ENCODE measurements at regions not wholly inside any gene's neighbourhood (a gene's known extent, or its start where the extent isn't known, plus 50 kb on each side); places are given as distances from the start of the nearest gene placed in this dataset.
"Not testable (repeated sequence)": the region's sequence is repeated elsewhere in the genome, so short reads cannot be mapped to it uniquely, and the experiment has no call there.

GRCh38 chr17:26981845-26982425 is 312.0 kb upstream of the WSB1 start:
- peaks cover 0 to 13% (median 4%) of the 10 kb centered on the region in 4 donors for H3K9me3 ChIP-seq
- 92 to 96% (median 93%) methylated on average over 28 to 30 of the region's 30 CpGs for WGBS, 5 donors
- H3K36me3 ChIP-seq; intact Hi-C loops (cut with DNase I; ENCODE audit: low total_unique reads); H3K4me1 ChIP-seq; H3K27ac ChIP-seq; H3K4me3 ChIP-seq; DNase-seq; H3K27me3 ChIP-seq: not testable (repeated sequence)

- H3K4me3 ChIP-seq; intact Hi-C loops (cut with DNase I; ENCODE audit: low total_unique reads); DNase-seq; H3K27ac ChIP-seq; H3K27me3 ChIP-seq; H3K36me3 ChIP-seq; H3K4me1 ChIP-seq: not testable (repeated sequence)
- 77 to 84% (median 82%) methylated on average over 3 of the region's 3 CpGs for WGBS, 5 donors
- H3K9me3 ChIP-seq = peaks cover 0 to 13% (median 4%) of the 10 kb centered on the region in 4 donors
Observed at GRCh38 chr17:26982563-26982962, 311.4 kb upstream of the WSB1 start.

- WGBS, 5 donors = 62 to 67% (median 66%) methylated on average over 3 of the region's 3 CpGs
- H3K27me3 ChIP-seq; H3K27ac ChIP-seq; H3K36me3 ChIP-seq; H3K9me3 ChIP-seq; H3K4me3 ChIP-seq; H3K4me1 ChIP-seq; intact Hi-C loops (cut with DNase I; ENCODE audit: low total_unique reads); DNase-seq: not testable (repeated sequence)
Observed at GRCh38 chr17:26987851-26988250, 306.1 kb upstream of the WSB1 start.

- H3K4me3 ChIP-seq; H3K36me3 ChIP-seq; intact Hi-C loops (cut with DNase I; ENCODE audit: low total_unique reads); H3K27ac ChIP-seq; H3K27me3 ChIP-seq; H3K4me1 ChIP-seq; DNase-seq: not testable (repeated sequence)
- peaks cover 0 to 17% (median 2%) of the 10 kb centered on the region in 4 donors for H3K9me3 ChIP-seq
- 71 to 85% (median 75%) methylated on average over 6 of the region's 6 CpGs for WGBS, 5 donors
Observed at GRCh38 chr17:26994648-26995047, 299.3 kb upstream of the WSB1 start.

- H3K27me3 ChIP-seq; H3K27ac ChIP-seq; H3K4me3 ChIP-seq; intact Hi-C loops (cut with DNase I; ENCODE audit: low total_unique reads); H3K4me1 ChIP-seq; H3K36me3 ChIP-seq; DNase-seq: not testable (repeated sequence)
- H3K9me3 ChIP-seq = peaks cover 0 to 17% (median 2%) of the 10 kb centered on the region in 4 donors
- WGBS, 5 donors = 60 to 68% (median 66%) methylated on average over 5 to 7 of the region's 7 CpGs
Observed at GRCh38 chr17:26996146-26996916, 297.6 kb upstream of the WSB1 start.

GRCh38 chr17:27007734-27008531 is 286.0 kb upstream of the WSB1 start:
- intact Hi-C loops (cut with DNase I; ENCODE audit: low total_unique reads); H3K4me3 ChIP-seq; H3K27me3 ChIP-seq; H3K27ac ChIP-seq; DNase-seq; H3K4me1 ChIP-seq; H3K36me3 ChIP-seq: not testable (repeated sequence)
- 57 to 73% (median 64%) methylated on average over 4 of the region's 4 CpGs for WGBS, 5 donors
- peaks cover 0 to 23% (median 6%) of the 10 kb centered on the region in 4 donors for H3K9me3 ChIP-seq

- Histone ChIP-seq H3K4me1 (no peaks in the 10 kb centered on the region), H3K4me3 (no peak overlapping the region), H3K27ac (no peak overlapping the region), H3K27me3 (no peaks in the 10 kb centered on the region), H3K36me3 (no peaks in the 10 kb centered on the region), H3K9me3 (peaks cover 0 to 23% (median 6%) of the 10 kb centered on the region in 4 donors)
- WGBS, 5 donors = 78 to 91% (median 82%) methylated on average over 12 to 14 of the region's 14 CpGs
- TF ChIP-seq POLR2A (IDR thresholded peaks at IDR 0.05) = no peak
- TF ChIP-seq POLR2AphosphoS5 (IDR thresholded peaks at IDR 0.05) = no peak
- TF ChIP-seq CTCF (IDR thresholded peaks at IDR 0.05) = no peak
- TF ChIP-seq EP300 (IDR thresholded peaks at IDR 0.05) = no peak
- intact Hi-C loops (cut with DNase I; ENCODE audit: low total_unique reads) = no loop called here
- DNase-seq = no peak
Observed at GRCh38 chr17:27009087-27009486, 284.8 kb upstream of the WSB1 start.

GRCh38 chr17:27010138-27010537 is 283.8 kb upstream of the WSB1 start:
- H3K27me3 ChIP-seq; H3K36me3 ChIP-seq; H3K27ac ChIP-seq; DNase-seq; intact Hi-C loops (cut with DNase I; ENCODE audit: low total_unique reads); H3K4me3 ChIP-seq; H3K4me1 ChIP-seq: not testable (repeated sequence)
- WGBS, 5 donors = 37 to 53% (median 42%) methylated on average over 3 of the region's 3 CpGs
- peaks cover 0 to 17% (median 6%) of the 10 kb centered on the region in 4 donors for H3K9me3 ChIP-seq

GRCh38 chr17:27030552-27030951 is 263.4 kb upstream of the WSB1 start:
- peaks cover 0 to 38% (median 22%) of the 10 kb centered on the region in 4 donors for H3K9me3 ChIP-seq
- DNase-seq; H3K4me1 ChIP-seq; intact Hi-C loops (cut with DNase I; ENCODE audit: low total_unique reads); H3K4me3 ChIP-seq; H3K27ac ChIP-seq; H3K27me3 ChIP-seq; H3K36me3 ChIP-seq: not testable (repeated sequence)
- 55 to 66% (median 57%) methylated on average over 3 of the region's 3 CpGs for whole genome bisulfite sequencing, 5 donors
